Esophagus squamous epithelium (tissue), 4 donors: ENCODE measurements at regions not wholly inside any gene's neighbourhood (a gene's known extent, or its start where the extent isn't known, plus 50 kb on each side); places are given as distances from the start of the nearest gene placed in this dataset.

Source experiments
- POLR2A ChIP-seq, 4 donors: fragments of 450-650 bp; IDR thresholded peaks; one replicate each; pipeline ENCODE4 v1.6.1; 2017; ENCODE audit warnings: antibody characterized with exemption in 4 of 4, mild to moderate bottlenecking in 4 of 4, moderate library complexity in 3 of 4
- TF ChIP-seq, protein P1 (sequence below), 6 experiments: fragments of 450-650 bp in 4 of 6; fragments of 200-600 bp in 2 of 6; sonication (generic) in 2 of 6; IDR thresholded peaks; one replicate each; pipeline ENCODE4 v1.5.1; 2016 to 2019; ENCODE audit warnings: antibody characterized with exemption in 6 of 6, mild to moderate bottlenecking in 4 of 6, moderate library complexity in 4 of 6

GRCh38 chr13:95474992-95475391 is 77.5 kb upstream of the CLDN10 start:
- TF ChIP-seq, protein P1, sequence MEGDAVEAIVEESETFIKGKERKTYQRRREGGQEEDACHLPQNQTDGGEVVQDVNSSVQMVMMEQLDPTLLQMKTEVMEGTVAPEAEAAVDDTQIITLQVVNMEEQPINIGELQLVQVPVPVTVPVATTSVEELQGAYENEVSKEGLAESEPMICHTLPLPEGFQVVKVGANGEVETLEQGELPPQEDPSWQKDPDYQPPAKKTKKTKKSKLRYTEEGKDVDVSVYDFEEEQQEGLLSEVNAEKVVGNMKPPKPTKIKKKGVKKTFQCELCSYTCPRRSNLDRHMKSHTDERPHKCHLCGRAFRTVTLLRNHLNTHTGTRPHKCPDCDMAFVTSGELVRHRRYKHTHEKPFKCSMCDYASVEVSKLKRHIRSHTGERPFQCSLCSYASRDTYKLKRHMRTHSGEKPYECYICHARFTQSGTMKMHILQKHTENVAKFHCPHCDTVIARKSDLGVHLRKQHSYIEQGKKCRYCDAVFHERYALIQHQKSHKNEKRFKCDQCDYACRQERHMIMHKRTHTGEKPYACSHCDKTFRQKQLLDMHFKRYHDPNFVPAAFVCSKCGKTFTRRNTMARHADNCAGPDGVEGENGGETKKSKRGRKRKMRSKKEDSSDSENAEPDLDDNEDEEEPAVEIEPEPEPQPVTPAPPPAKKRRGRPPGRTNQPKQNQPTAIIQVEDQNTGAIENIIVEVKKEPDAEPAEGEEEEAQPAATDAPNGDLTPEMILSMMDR (IDR thresholded peaks at IDR 0.05): no peak
- TF ChIP-seq POLR2A (IDR thresholded peaks at IDR 0.05): no peak
